IMR-90 (cell line): ENCODE measurements at regions not wholly inside any gene's neighbourhood (a gene's known extent, or its start where the extent isn't known, plus 50 kb on each side); places are given as distances from the start of the nearest gene placed in this dataset.

ENCODE experiments used
- ATAC-seq: fragments of 200-7000 bp; cut with Tn5 transposase; 2 replicates; pipeline ENCODE4 v1.9.1; 2020; ENCODE audit warnings: low read depth, mild to moderate bottlenecking, moderate library complexity
- BruUV-seq: library from RNA; stranded (reverse); fragments of 400-500 nt; replicated peaks from 2 replicates; lab custom pipeline; 2021; lab: Mats Ljungman, UMichigan
- CTCF ChIA-PET: fragments of 300-600 bp; formaldehyde crosslinking; extraction: SDS; loops from one replicate; lab custom pipeline; 2021; ENCODE audit warnings: antibody characterized with exemption; lab: Yijun Ruan, JAX
- POLR2A ChIA-PET: fragments of 300-600 bp; sonication (Branson Sonifier 250); formaldehyde crosslinking; loops from one replicate; lab custom pipeline; 2022; ENCODE audit warnings: antibody characterized with exemption; ENCODE audit not compliant: unreplicated experiment; lab: Charles Lee
- DNase-seq: peaks from one replicate; pipeline ENCODE4 v3.0.0; 2013
- H2AFZ ChIP-seq: replicated peaks from 2 replicates; pipeline ENCODE3; 2013; ENCODE audit warnings: low read length, mild to moderate bottlenecking; ENCODE audit not compliant: poor library complexity
- H2AK5ac ChIP-seq: 2 replicates; pipeline ENCODE4 v1.6.1; 2013; ENCODE audit warnings: low read depth, low read length, inconsistent platforms
- H2AK9ac ChIP-seq: replicated peaks from 2 replicates; pipeline ENCODE3; 2013; ENCODE audit warnings: mild to moderate bottlenecking, low read depth, low read length, moderate library complexity; ENCODE audit not compliant: poor library complexity
- H2BK120ac ChIP-seq: 2 replicates; pipeline ENCODE4 v1.6.1; 2013; ENCODE audit warnings: low read depth, low read length, inconsistent platforms
- H2BK15ac ChIP-seq: 3 replicates; pipeline ENCODE4 v1.6.1; 2013; ENCODE audit warnings: low read depth, low read length, inconsistent platforms
- H2BK20ac ChIP-seq: 2 replicates; pipeline ENCODE4 v1.6.1; 2013; ENCODE audit warnings: low read depth, mild to moderate bottlenecking, inconsistent platforms, low read length, moderate library complexity
- H2BK5ac ChIP-seq: 2 replicates; pipeline ENCODE4 v1.6.1; 2013; ENCODE audit warnings: mild to moderate bottlenecking, low read depth, low read length, inconsistent platforms; ENCODE audit not compliant: poor library complexity, severe bottlenecking
- H3K14ac ChIP-seq: replicated peaks from 2 replicates; pipeline ENCODE4 v1.6.1; 2013; ENCODE audit warnings: low read depth, low read length, inconsistent platforms
- H3K18ac ChIP-seq: 2 replicates; pipeline ENCODE4 v1.6.1; 2013; ENCODE audit warnings: low read depth, low read length, control low read depth
- H3K23ac ChIP-seq: 2 replicates; pipeline ENCODE4 v1.6.1; 2013; ENCODE audit warnings: low read depth, low read length, inconsistent platforms
- H3K27ac ChIP-seq: 2 replicates; pipeline ENCODE4 v1.5.1; 2013; ENCODE audit warnings: mild to moderate bottlenecking, control low read depth, low read length; ENCODE audit not compliant: insufficient read depth
- H3K27me3 ChIP-seq: 2 replicates; pipeline ENCODE4 v1.6.1; 2013; ENCODE audit warnings: low read length; ENCODE audit not compliant: control insufficient read depth, insufficient read depth
- H3K36me3 ChIP-seq: 2 replicates; pipeline ENCODE4 v1.6.1; 2013; ENCODE audit warnings: low read length, mixed read lengths; ENCODE audit not compliant: control insufficient read depth, insufficient read depth
- H3K4ac ChIP-seq: 2 replicates; pipeline ENCODE4 v1.6.1; 2013; ENCODE audit warnings: low read depth, low read length, inconsistent platforms
- H3K4me1 ChIP-seq: 2 replicates; pipeline ENCODE4 v1.6.1; 2013; ENCODE audit warnings: low read length, mixed read lengths; ENCODE audit not compliant: control insufficient read depth, insufficient read depth
- H3K4me2 ChIP-seq: 2 replicates; pipeline ENCODE4 v1.6.1; 2013; ENCODE audit warnings: low read depth, mild to moderate bottlenecking, control low read depth, low read length, moderate library complexity
- H3K4me3 ChIP-seq: 2 replicates; pipeline ENCODE4 v1.5.1; 2013; ENCODE audit warnings: low read depth, mild to moderate bottlenecking, control low read depth, low read length, moderate library complexity; ENCODE audit not compliant: insufficient read depth
- H3K56ac ChIP-seq: 2 replicates; pipeline ENCODE4 v1.6.1; 2013; ENCODE audit warnings: low read length, inconsistent platforms; ENCODE audit not compliant: insufficient read depth; ENCODE audit errors: extremely low read depth
- H3K79me1 ChIP-seq, 2 experiments: 2 replicates each; pipeline ENCODE4 v1.6.1; 2013; ENCODE audit warnings: low read length in 2 of 2, inconsistent platforms in 1 of 2, low read depth in 1 of 2
- H3K9ac ChIP-seq: 2 replicates; pipeline ENCODE4 v1.6.1; 2013; ENCODE audit warnings: low read depth, low read length, control low read depth
- H3K9me1 ChIP-seq: 2 replicates; pipeline ENCODE4 v1.6.1; 2013; ENCODE audit warnings: low read length, inconsistent platforms; ENCODE audit not compliant: insufficient read depth
- H3K9me3 ChIP-seq: 2 replicates; pipeline ENCODE4 v1.6.1; 2013; ENCODE audit warnings: low read length; ENCODE audit not compliant: control insufficient read depth, insufficient read depth
- H4K20me1 ChIP-seq: 2 replicates; pipeline ENCODE4 v1.6.1; 2013; ENCODE audit warnings: low read length, inconsistent platforms; ENCODE audit not compliant: insufficient read depth
- H4K5ac ChIP-seq: 2 replicates; pipeline ENCODE4 v1.6.1; 2013; ENCODE audit warnings: mild to moderate bottlenecking, low read depth, low read length, control low read depth
- H4K8ac ChIP-seq, 2 experiments: 2 replicates each; pipeline ENCODE4 v1.6.1; 2013; ENCODE audit warnings: low read depth in 2 of 2, low read length in 2 of 2, control low read depth in 1 of 2, inconsistent platforms in 1 of 2
- H4K91ac ChIP-seq: 2 replicates; pipeline ENCODE4 v1.6.1; 2013; ENCODE audit warnings: low read depth, low read length, inconsistent platforms; ENCODE audit not compliant: insufficient read depth
- BHLHE40 ChIP-seq: fragments of 150-350 bp; IDR thresholded peaks from 2 replicates; pipeline ENCODE4 v1.6.1; 2016; ENCODE audit warnings: mild to moderate bottlenecking, low read depth, low read length
- CEBPB ChIP-seq: IDR thresholded peaks from 2 replicates; pipeline ENCODE4 v1.6.1; 2012; ENCODE audit warnings: low read depth, low read length, improper control_type of control experiment
- CHD1 ChIP-seq: IDR thresholded peaks from 2 replicates; pipeline ENCODE4 v1.6.1; 2012; ENCODE audit warnings: low read depth, low read length, improper control_type of control experiment
- FOS ChIP-seq: fragments of 150-350 bp; IDR thresholded peaks from 2 replicates; pipeline ENCODE4 v1.6.1; 2016; ENCODE audit warnings: low read depth, low read length
- MAZ ChIP-seq: IDR thresholded peaks from 2 replicates; pipeline ENCODE4 v1.6.1; 2012; ENCODE audit warnings: low read depth, mild to moderate bottlenecking, low read length, improper control_type of control experiment, moderate library complexity, borderline replicate concordance
- MXI1 ChIP-seq: IDR thresholded peaks from 2 replicates; pipeline ENCODE4 v1.6.1; 2012; ENCODE audit warnings: low read depth, mild to moderate bottlenecking, low read length, moderate library complexity, borderline replicate concordance
- POLR2A ChIP-seq: IDR thresholded peaks from 2 replicates; pipeline ENCODE4 v1.6.1; 2012; ENCODE audit warnings: mild to moderate bottlenecking, low read depth, low read length
- RAD21 ChIP-seq: IDR thresholded peaks from 2 replicates; pipeline ENCODE4 v1.6.1; 2012; ENCODE audit warnings: low read length, improper control_type of control experiment
- RCOR1 ChIP-seq: IDR thresholded peaks from 2 replicates; pipeline ENCODE4 v1.6.1; 2012; ENCODE audit warnings: mild to moderate bottlenecking, low read length, improper control_type of control experiment; ENCODE audit not compliant: insufficient replicate concordance
- RFX5 ChIP-seq: IDR thresholded peaks from 2 replicates; pipeline ENCODE4 v1.8.0; 2012; ENCODE audit warnings: low read depth, mild to moderate bottlenecking, low read length, moderate library complexity
- USF2 ChIP-seq: fragments of 150-350 bp; IDR thresholded peaks from 2 replicates; pipeline ENCODE4 v1.6.1; 2017; ENCODE audit warnings: mild to moderate bottlenecking, antibody characterized with exemption, low read length, low read depth
- WGBS, 2 experiments: methylation state at CpG; one replicate each; pipeline versions ENCODE4 v1.1.5 to v1.1.7; 2013; ENCODE audit warnings: missing lambda C conversion rate in 2 of 2; ENCODE audit not compliant: insufficient read length in 1 of 2; ENCODE audit errors: extremely low coverage in 2 of 2; 5-methylcytosine and 5-hydroxymethylcytosine counted together
- dilution Hi-C: fragments of 300-500 bp; cut with HindIII; formaldehyde crosslinking; loops from one replicate; pipeline ENCODE4 v1.14.3; 2018; ENCODE audit warnings: low sequenced_read_pairs; ENCODE audit not compliant: unreplicated experiment
- in situ Hi-C: fragments of 300-500 bp; cut with MboI; formaldehyde crosslinking; loops from 3 replicates; pipeline ENCODE4 v1.14.3; 2019; ENCODE audit warnings: low sequenced_read_pairs, inconsistent platforms, mixed read lengths
- intact Hi-C: fragments of 100-400 bp; cut with micrococcal nuclease; formaldehyde crosslinking; loops from 2 replicates; pipeline ENCODE4 v1.10.0; 2022
- TF ChIP-seq, protein P1 (sequence below): fragments of 150-350 bp; IDR thresholded peaks from 2 replicates; pipeline ENCODE4 v1.6.1; 2016; ENCODE audit warnings: low read depth, mild to moderate bottlenecking, low read length, moderate library complexity, borderline replicate concordance

DNA sequence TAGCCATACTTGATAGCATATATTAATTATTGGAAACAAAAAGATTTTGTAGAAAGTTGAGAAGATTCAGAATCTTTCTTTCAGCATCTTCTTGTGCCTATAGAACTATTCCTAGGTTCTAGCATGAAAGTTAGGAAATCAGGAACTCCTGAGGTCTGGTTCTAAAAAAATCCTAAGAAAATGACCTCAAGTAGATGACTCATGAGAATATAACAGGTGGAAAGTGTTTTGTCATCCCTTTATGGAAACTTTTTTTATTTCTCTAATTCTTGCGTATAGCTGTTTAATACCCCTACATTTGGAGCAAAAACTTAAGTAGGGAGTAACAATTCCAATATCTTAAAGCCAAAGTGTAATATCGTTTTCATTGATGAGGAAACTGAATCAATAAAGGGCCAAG lies 574.1 kb downstream of the NR2F1-AS1 start:
- Histone ChIP-seq H2BK20ac (no peak overlapping the region), H3K36me3 (no peaks in the 10 kb centered on the region), H3K79me1 (no peaks in the 10 kb centered on the region), H3K9me1 (no peaks in the 10 kb centered on the region), H2BK5ac (no peak overlapping the region), H3K4me3 (no peak overlapping the region), H2BK120ac (no peak overlapping the region), H4K91ac (no peak overlapping the region), H2AK9ac (no peak overlapping the region), H4K5ac (no peak overlapping the region), H4K20me1 (no peaks in the 10 kb centered on the region), H2BK15ac (no peak overlapping the region), H2AK5ac (no peak overlapping the region), H3K56ac (no peak overlapping the region), H3K4me1 (no peaks in the 10 kb centered on the region), H3K14ac (no peak overlapping the region), H3K23ac (no peak overlapping the region), H3K4ac (no peak overlapping the region), H3K27me3 (no peaks in the 10 kb centered on the region), H3K9me3 (no peaks in the 10 kb centered on the region), H3K18ac (no peak overlapping the region), H2AFZ (no peak overlapping the region), H4K8ac (no peak overlapping the region), H3K9ac (no peak overlapping the region), H3K4me2 (no peak overlapping the region), H3K27ac (no peak overlapping the region)
- no CpG with 5 or more reads among the region's 2 CpGs for WGBS, 2 experiments
- dilution Hi-C loops, result no loop called here
- in situ Hi-C loops, result no loop called here
- no peak for ATAC-seq
- intact Hi-C loops, result no loop called here
- BruUV-seq, result no TSS peak
- TF ChIP-seq RFX5 (no peak), RAD21 (no peak), RCOR1 (no peak), USF2 (no peak), BHLHE40 (no peak), CEBPB (no peak), MAZ (no peak), MXI1 (no peak), CHD1 (no peak), FOS (no peak), POLR2A (no peak)
- TF ChIP-seq, protein P1, sequence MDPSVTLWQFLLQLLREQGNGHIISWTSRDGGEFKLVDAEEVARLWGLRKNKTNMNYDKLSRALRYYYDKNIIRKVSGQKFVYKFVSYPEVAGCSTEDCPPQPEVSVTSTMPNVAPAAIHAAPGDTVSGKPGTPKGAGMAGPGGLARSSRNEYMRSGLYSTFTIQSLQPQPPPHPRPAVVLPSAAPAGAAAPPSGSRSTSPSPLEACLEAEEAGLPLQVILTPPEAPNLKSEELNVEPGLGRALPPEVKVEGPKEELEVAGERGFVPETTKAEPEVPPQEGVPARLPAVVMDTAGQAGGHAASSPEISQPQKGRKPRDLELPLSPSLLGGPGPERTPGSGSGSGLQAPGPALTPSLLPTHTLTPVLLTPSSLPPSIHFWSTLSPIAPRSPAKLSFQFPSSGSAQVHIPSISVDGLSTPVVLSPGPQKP, result no peak
- CTCF ChIA-PET, result no interaction called here
- DNase-seq, result peak; percentile 34
- POLR2A ChIA-PET, result no interaction called here
